ENCODE measurements at regions not wholly inside any gene's neighbourhood (a gene's known extent, or its start where the extent isn't known, plus 50 kb on each side); places are given as distances from the start of the nearest gene placed in this dataset.

GRCh38 chr6:20024316-20024673 lies 187.1 kb downstream of the ID4 start:
- CTCF ChIA-PET: no interaction called here
- dilution Hi-C loops (cut with MboI; ENCODE audit: extremely low pct_ligation_motif_present, low sequenced_read_pairs): no loop called here

More at GRCh38 chr6:20024316-20024673, 187.1 kb downstream of the ID4 start:
- POLR2A ChIA-PET: no interaction called here
- H4K20me1 ChIP-seq (replicated peaks; ENCODE audit: control insufficient read depth, extremely low read depth, insufficient read depth, low read length): no peaks in the 10 kb centered on the region
- no peaks in the 10 kb centered on the region for H3K27me3 ChIP-seq (ENCODE audit: control insufficient read depth in 2 of 2, insufficient read depth in 2 of 2, low read length in 2 of 2)
- H3K9me3 ChIP-seq (replicated peaks; ENCODE audit: control insufficient read depth, insufficient read depth, low read length): no peaks in the 10 kb centered on the region
- H3K9me1 ChIP-seq (replicated peaks; ENCODE audit: control insufficient read depth, extremely low read depth, insufficient read depth, low read length): no peaks in the 10 kb centered on the region
- no peak for FAIRE-seq
- no TSS peak for BruUV-seq (replicated peaks)
- intact Hi-C loops (cut with micrococcal nuclease): no loop called here
- no peak overlapping the region for H3K27ac ChIP-seq (ENCODE audit: insufficient read depth, low read depth, low read length)
- TF ChIP-seq MYC (IDR thresholded peaks at IDR 0.05; ENCODE audit: low read depth, low read length) (no peak), MAX (IDR thresholded peaks at IDR 0.05; ENCODE audit: insufficient read depth, insufficient read length) (no peak), FOS (IDR thresholded peaks at IDR 0.05; ENCODE audit: borderline replicate concordance, insufficient read depth, low read length) (no peak), EZH2 (IDR thresholded peaks at IDR 0.05; ENCODE audit: borderline replicate concordance, low read depth, low read length, severe bottlenecking) (no peak), POLR2AphosphoS5 (IDR thresholded peaks at IDR 0.05; ENCODE audit: insufficient read depth, low read depth, low read length) (no peak), CTCF (IDR thresholded peaks at IDR 0.05; ENCODE audit: extremely low read depth in 1 of 2, insufficient read depth in 1 of 2, low read depth in 1 of 2, low read length in 2 of 2) (no peak)
- no peak overlapping the region for H3K4me2 ChIP-seq (ENCODE audit: insufficient read depth, low read length)
- no peak overlapping the region for H3K9ac ChIP-seq (replicated peaks; ENCODE audit: extremely low read depth, insufficient read depth, low read length)
- no peaks in the 10 kb centered on the region for H3K79me2 ChIP-seq (ENCODE audit: control insufficient read depth, insufficient read depth, low read length)
- no peaks in the 10 kb centered on the region for H3K4me1 ChIP-seq (ENCODE audit: control insufficient read depth, extremely low read depth, insufficient read depth, low read length)
- no peak overlapping the region for H2AFZ ChIP-seq (ENCODE audit: low read depth, low read length)
- H3K36me3 ChIP-seq (ENCODE audit: control insufficient read depth in 2 of 2, extremely low read depth in 1 of 2, insufficient read depth in 2 of 2, low read length in 2 of 2): no peaks in the 10 kb centered on the region
- H3K4me3 ChIP-seq (replicated peaks in 1 of 3; ENCODE audit: insufficient read depth in 1 of 3, low read depth in 1 of 3, low read length in 3 of 3): no peak overlapping the region
- no peak for DNase-seq (ENCODE audit: low read depth, low spot score)
